ENCODE measurements at regions not wholly inside any gene's neighbourhood (a gene's known extent, or its start where the extent isn't known, plus 50 kb on each side); places are given as distances from the start of the nearest gene placed in this dataset.

- Mint-ChIP-seq H3K4me3 (ENCODE audit: low read depth) (no peak overlapping the region), H3K9me3 (ENCODE audit: low read depth) (no peaks in the 10 kb centered on the region), H3K27ac (no peak overlapping the region), H3K4me1 (ENCODE audit: low read depth) (no peaks in the 10 kb centered on the region), H3K27me3 (no peaks in the 10 kb centered on the region), H3K36me3 (ENCODE audit: insufficient read depth) (no peaks in the 10 kb centered on the region)
- no peak for TF ChIP-seq CTCF (IDR thresholded peaks at IDR 0.05; ENCODE audit: unreplicated experiment)
- DNase-seq (ENCODE audit: low spot score, unreplicated experiment) = no peak
Observed at GRCh38 chr5:167643631-167644280, 647.7 kb upstream of the WWC1 start.

- H3K27ac Mint-ChIP-seq = no peak overlapping the region
- no peaks in the 10 kb centered on the region for H3K9me3 Mint-ChIP-seq (ENCODE audit: low read depth)
- H3K36me3 Mint-ChIP-seq (ENCODE audit: insufficient read depth) = no peaks in the 10 kb centered on the region
- no peak overlapping the region for H3K4me3 Mint-ChIP-seq (ENCODE audit: low read depth)
- H3K4me1 Mint-ChIP-seq (ENCODE audit: low read depth) = no peaks in the 10 kb centered on the region
- H3K27me3 Mint-ChIP-seq = no peaks in the 10 kb centered on the region
- no peak for DNase-seq (ENCODE audit: low spot score, unreplicated experiment)
- TF ChIP-seq CTCF (IDR thresholded peaks at IDR 0.05; ENCODE audit: unreplicated experiment) = no peak
Observed at GRCh38 chr5:167644619-167645018, 646.8 kb upstream of the WWC1 start.

- TF ChIP-seq CTCF (IDR thresholded peaks at IDR 0.05; ENCODE audit: unreplicated experiment) = no peak
- H3K9me3 Mint-ChIP-seq (ENCODE audit: low read depth) = no peaks in the 10 kb centered on the region
- H3K4me1 Mint-ChIP-seq (ENCODE audit: low read depth) = no peaks in the 10 kb centered on the region
- H3K4me3 Mint-ChIP-seq (ENCODE audit: low read depth) = no peak overlapping the region
- no peaks in the 10 kb centered on the region for H3K27me3 Mint-ChIP-seq
- no peak overlapping the region for H3K27ac Mint-ChIP-seq
- no peak for DNase-seq (ENCODE audit: low spot score, unreplicated experiment)
- H3K36me3 Mint-ChIP-seq (ENCODE audit: insufficient read depth) = no peaks in the 10 kb centered on the region
Observed at GRCh38 chr5:167649471-167649870, 642.0 kb upstream of the WWC1 start.

GRCh38 chr5:167652690-167653089 lies 638.8 kb upstream of the WWC1 start:
- no peak overlapping the region for H3K27ac Mint-ChIP-seq
- no peaks in the 10 kb centered on the region for H3K36me3 Mint-ChIP-seq (ENCODE audit: insufficient read depth)
- DNase-seq (ENCODE audit: low spot score, unreplicated experiment) = no peak
- no peak overlapping the region for H3K4me3 Mint-ChIP-seq (ENCODE audit: low read depth)
- no peaks in the 10 kb centered on the region for H3K27me3 Mint-ChIP-seq
- no peaks in the 10 kb centered on the region for H3K4me1 Mint-ChIP-seq (ENCODE audit: low read depth)
- H3K9me3 Mint-ChIP-seq (ENCODE audit: low read depth) = no peaks in the 10 kb centered on the region
- no peak for TF ChIP-seq CTCF (IDR thresholded peaks at IDR 0.05; ENCODE audit: unreplicated experiment)

- no peaks in the 10 kb centered on the region for H3K4me1 Mint-ChIP-seq (ENCODE audit: low read depth)
- no peak for TF ChIP-seq CTCF (IDR thresholded peaks at IDR 0.05; ENCODE audit: unreplicated experiment)
- DNase-seq (ENCODE audit: low spot score, unreplicated experiment) = no peak
- H3K36me3 Mint-ChIP-seq (ENCODE audit: insufficient read depth) = no peaks in the 10 kb centered on the region
- no peaks in the 10 kb centered on the region for H3K27me3 Mint-ChIP-seq
- no peak overlapping the region for H3K4me3 Mint-ChIP-seq (ENCODE audit: low read depth)
- H3K27ac Mint-ChIP-seq = no peak overlapping the region
- H3K9me3 Mint-ChIP-seq (ENCODE audit: low read depth) = no peaks in the 10 kb centered on the region
Observed at GRCh38 chr5:167653645-167654106, 637.8 kb upstream of the WWC1 start.
